SKM-1 (cell line): ENCODE measurements at regions not wholly inside any gene's neighbourhood (a gene's known extent, or its start where the extent isn't known, plus 50 kb on each side); places are given as distances from the start of the nearest gene placed in this dataset.
"Not testable (repeated sequence)": the region's sequence is repeated elsewhere in the genome, so short reads cannot be mapped to it uniquely, and the experiment has no call there.

ENCODE experiments used
- DNase-seq: peaks from one replicate; lab custom pipeline; 2025; ENCODE audit not compliant: unreplicated experiment; lab: John Stamatoyannopoulos, UW

- DNase-seq, result no peak
These were observed 91.7 kb upstream of the PELI2 start for GRCh38 chr14:56026506-56026905.

GRCh38 chr14:56027421-56027820, 90.8 kb upstream of the PELI2 start:
- DNase-seq, result no peak

- DNase-seq, result no peak
These were observed 90.1 kb upstream of the PELI2 start for GRCh38 chr14:56027916-56028712.

GRCh38 chr14:56036353-56036752, 81.9 kb upstream of the PELI2 start:
- no peak for DNase-seq

GRCh38 chr14:56040121-56040520, 78.1 kb upstream of the PELI2 start:
- DNase-seq, result no peak

GRCh38 chr14:56044196-56044595, 74.0 kb upstream of the PELI2 start:
- no peak for DNase-seq

- no peak for DNase-seq
These were observed 71.7 kb upstream of the PELI2 start for GRCh38 chr14:56046546-56046945.

- DNase-seq, result no peak
These were observed 71.2 kb upstream of the PELI2 start for GRCh38 chr14:56046996-56047395.

GRCh38 chr14:56049536-56049935, 68.7 kb upstream of the PELI2 start:
- no peak for DNase-seq

GRCh38 chr14:56055511-56055910, 62.7 kb upstream of the PELI2 start:
- no peak for DNase-seq

GRCh38 chr14:56056031-56056430, 62.2 kb upstream of the PELI2 start:
- no peak for DNase-seq

- DNase-seq, result no peak
These were observed 61.0 kb upstream of the PELI2 start for GRCh38 chr14:56057071-56057741.

- no peak for DNase-seq
These were observed 60.4 kb upstream of the PELI2 start for GRCh38 chr14:56057767-56058166.

GRCh38 chr14:56059054-56059453, 59.2 kb upstream of the PELI2 start:
- DNase-seq, result no peak

- no peak for DNase-seq
These were observed 57.2 kb upstream of the PELI2 start for GRCh38 chr14:56061051-56061450.

GRCh38 chr14:56063131-56063530, 55.1 kb upstream of the PELI2 start:
- DNase-seq, result no peak

GRCh38 chr14:56064513-56064912, 53.7 kb upstream of the PELI2 start:
- no peak for DNase-seq

- not testable (repeated sequence) for DNase-seq
These were observed 53.0 kb upstream of the PELI2 start for GRCh38 chr14:56065199-56065598.

GRCh38 chr14:56065621-56066290, 52.5 kb upstream of the PELI2 start:
- DNase-seq, result no peak
